ENCODE measurements at regions not wholly inside any gene's neighbourhood (a gene's known extent, or its start where the extent isn't known, plus 50 kb on each side); places are given as distances from the start of the nearest gene placed in this dataset.

DNA sequence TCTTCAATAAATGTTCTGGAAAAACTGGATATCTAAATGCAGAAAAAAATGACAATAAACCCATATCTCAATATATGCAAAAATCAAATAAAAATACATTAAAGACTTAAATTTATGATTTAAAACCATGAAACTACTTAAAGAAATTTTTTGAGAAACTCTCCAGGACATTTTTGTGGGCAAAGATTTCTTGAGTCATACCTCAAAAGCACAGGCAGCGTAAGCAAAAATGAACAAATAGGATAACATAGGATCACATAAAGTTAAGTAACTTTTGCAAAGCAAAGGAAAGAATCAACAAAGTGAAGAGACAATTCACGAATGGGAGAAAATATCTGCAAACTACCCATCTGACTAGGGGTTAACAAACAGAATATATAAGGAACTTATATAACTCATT, 1545.5 kb downstream of the SUCLG1 start:
- Mint-ChIP-seq H3K27me3 (no peaks in the 10 kb centered on the region), H3K4me1 (no peaks in the 10 kb centered on the region), H3K27ac (no peak overlapping the region), H3K36me3 (no peaks in the 10 kb centered on the region), H3K4me3 (no peak overlapping the region), H3K9me3 (peaks cover 2 to 12% (median 3%) of the 10 kb centered on the region in 3 donors)

DNA sequence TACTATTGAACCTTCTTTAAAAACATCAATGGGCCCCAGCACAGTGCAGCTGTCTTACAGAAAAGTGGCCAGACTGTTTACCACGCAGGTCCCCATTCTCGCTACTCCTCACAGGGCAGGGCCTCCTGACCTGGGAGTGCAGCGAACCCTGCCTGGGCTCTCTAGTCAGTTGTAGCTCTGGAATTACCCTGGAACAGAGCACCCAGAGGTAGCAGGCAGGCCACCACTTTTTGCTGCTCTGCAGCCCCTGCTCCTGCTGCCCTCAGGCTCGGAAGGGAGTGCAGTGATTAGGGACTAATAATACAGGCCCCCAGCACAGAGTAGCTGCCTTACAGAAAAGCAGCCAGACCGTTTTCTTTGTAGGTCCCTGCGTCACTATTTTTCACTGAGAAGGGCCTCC, 1563.0 kb downstream of the SUCLG1 start:
- H3K4me1 Mint-ChIP-seq = peaks cover 0 to 1% (median 0%) of the 10 kb centered on the region in 3 donors
- H3K4me3 Mint-ChIP-seq = no peak overlapping the region
- H3K27me3 Mint-ChIP-seq = no peaks in the 10 kb centered on the region
- peaks cover 1% of the 10 kb centered on the region for H3K36me3 Mint-ChIP-seq
- H3K27ac Mint-ChIP-seq = no peak overlapping the region
- peaks cover 0 to 3% (median 2%) of the 10 kb centered on the region in 3 donors for H3K9me3 Mint-ChIP-seq

DNA sequence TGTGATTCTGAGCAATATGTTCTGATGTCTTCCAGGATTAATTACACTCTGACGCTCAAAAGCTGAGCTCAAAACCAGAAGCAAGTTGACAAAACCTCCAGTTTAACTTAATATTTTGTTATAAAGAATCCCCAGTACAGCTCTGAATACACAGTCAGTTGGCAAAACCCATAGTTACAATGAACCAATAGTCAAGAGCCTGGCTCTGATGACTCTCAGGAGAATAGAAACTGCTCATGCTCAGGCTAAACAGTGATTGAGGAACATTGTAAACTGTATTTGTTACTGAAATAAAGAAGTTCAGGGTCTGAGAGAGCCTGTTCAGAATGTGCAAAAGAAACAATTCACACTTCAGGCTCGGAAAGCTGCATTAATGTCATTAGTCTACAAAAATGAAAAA, 1565.9 kb downstream of the SUCLG1 start:
- no peaks in the 10 kb centered on the region for H3K4me1 Mint-ChIP-seq
- H3K27ac Mint-ChIP-seq = no peak overlapping the region
- H3K9me3 Mint-ChIP-seq = peaks cover 0 to 3% (median 0%) of the 10 kb centered on the region in 3 donors
- no peak overlapping the region for H3K4me3 Mint-ChIP-seq
- no peaks in the 10 kb centered on the region for H3K27me3 Mint-ChIP-seq
- no peaks in the 10 kb centered on the region for H3K36me3 Mint-ChIP-seq

DNA sequence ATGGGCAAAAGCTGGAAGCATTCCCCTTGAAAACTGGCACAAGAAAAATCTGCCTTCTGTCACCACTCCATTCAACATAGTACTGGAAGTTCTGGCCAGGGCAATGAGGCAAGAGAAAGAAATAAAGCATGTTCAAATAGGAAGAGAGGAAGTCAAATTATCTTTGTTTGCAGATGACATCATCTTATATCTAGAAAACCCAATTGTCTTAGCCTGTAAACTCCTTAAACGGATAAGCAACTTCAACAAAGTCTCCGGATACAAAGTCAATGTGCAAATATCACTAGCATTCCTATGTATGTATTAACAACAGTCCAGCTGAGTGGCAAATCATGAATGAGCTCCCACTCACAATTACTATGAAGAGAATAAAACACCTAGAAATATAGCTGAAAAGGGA, 1579.3 kb downstream of the SUCLG1 start:
- no peaks in the 10 kb centered on the region for H3K36me3 Mint-ChIP-seq
- H3K4me1 Mint-ChIP-seq = no peaks in the 10 kb centered on the region
- H3K27me3 Mint-ChIP-seq = no peaks in the 10 kb centered on the region
- no peak overlapping the region for H3K4me3 Mint-ChIP-seq
- H3K27ac Mint-ChIP-seq = no peak overlapping the region
- peaks cover 2 to 11% (median 6%) of the 10 kb centered on the region in 3 donors for H3K9me3 Mint-ChIP-seq

DNA sequence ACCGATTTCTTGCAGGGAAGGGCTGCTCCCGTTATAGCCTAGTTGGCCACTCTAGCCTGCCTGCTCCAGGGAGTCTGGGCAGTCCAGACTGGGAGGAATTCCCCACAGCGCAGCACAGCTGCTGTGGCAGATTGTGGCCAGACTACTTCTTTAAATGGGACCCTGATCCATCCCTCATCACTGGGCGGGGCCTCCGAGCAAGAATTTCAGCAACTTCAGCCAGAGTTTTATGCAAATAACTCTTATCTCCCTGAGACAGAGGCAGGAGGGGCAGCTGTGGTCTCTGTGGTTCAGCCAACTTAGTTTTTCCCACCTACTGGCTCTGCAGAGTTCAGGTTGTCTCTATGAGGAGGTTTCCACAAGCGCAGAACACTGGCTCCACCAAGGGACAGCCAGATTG, 1583.2 kb downstream of the SUCLG1 start:
- peaks cover 2 to 10% (median 7%) of the 10 kb centered on the region in 3 donors for H3K9me3 Mint-ChIP-seq
- H3K27me3 Mint-ChIP-seq = no peaks in the 10 kb centered on the region
- no peak overlapping the region for H3K4me3 Mint-ChIP-seq
- H3K36me3 Mint-ChIP-seq = no peaks in the 10 kb centered on the region
- H3K27ac Mint-ChIP-seq = no peak overlapping the region
- H3K4me1 Mint-ChIP-seq = no peaks in the 10 kb centered on the region

DNA sequence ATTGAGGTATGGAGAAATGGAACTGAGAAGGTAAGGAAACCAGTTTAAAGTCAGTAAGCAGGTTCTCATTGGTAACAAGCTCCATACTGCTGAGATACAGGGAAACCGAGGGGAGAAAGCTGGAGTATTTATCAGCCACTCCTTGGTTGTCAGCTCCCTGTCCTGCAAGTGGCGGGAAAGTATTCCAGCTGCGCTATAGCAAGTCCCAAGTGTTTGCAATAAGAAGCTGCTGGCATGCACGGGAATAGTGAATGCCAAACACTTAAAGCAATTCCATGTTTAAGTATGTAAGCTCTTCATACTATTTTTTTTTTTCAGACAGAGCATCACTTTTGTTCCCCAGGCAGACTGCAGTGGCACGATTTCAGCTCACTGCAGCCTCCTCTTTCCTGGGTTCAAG, 1601.1 kb downstream of the SUCLG1 start:
- peaks cover 0 to 3% (median 0%) of the 10 kb centered on the region in 3 donors for H3K4me1 Mint-ChIP-seq
- no peak overlapping the region for H3K27ac Mint-ChIP-seq
- no peaks in the 10 kb centered on the region for H3K36me3 Mint-ChIP-seq
- H3K27me3 Mint-ChIP-seq = no peaks in the 10 kb centered on the region
- peaks cover 0 to 8% (median 3%) of the 10 kb centered on the region in 3 donors for H3K9me3 Mint-ChIP-seq
- no peak overlapping the region for H3K4me3 Mint-ChIP-seq

DNA sequence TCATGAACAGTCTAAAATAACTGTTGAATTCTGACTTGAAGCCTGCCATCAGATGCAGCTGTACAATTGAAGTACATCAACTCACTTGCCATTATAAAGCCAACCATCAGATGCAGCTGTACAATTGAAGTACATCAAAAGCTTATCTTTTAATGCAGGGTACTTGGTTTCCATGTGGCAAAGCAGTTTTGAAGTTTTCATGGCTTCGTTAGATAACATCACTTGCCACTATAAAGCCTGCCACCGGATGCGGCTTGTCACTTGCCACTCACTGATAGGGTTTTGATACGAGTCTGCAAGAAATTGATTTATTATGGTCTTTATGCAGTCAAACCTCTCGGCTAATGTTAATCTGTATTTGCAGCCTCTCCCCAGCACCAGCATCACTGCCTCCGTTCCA, 1605.8 kb downstream of the SUCLG1 start:
- H3K9me3 Mint-ChIP-seq = peaks cover 0 to 4% (median 1%) of the 10 kb centered on the region in 3 donors
- H3K27me3 Mint-ChIP-seq = no peaks in the 10 kb centered on the region
- no peak overlapping the region for H3K27ac Mint-ChIP-seq
- H3K4me1 Mint-ChIP-seq = no peaks in the 10 kb centered on the region
- H3K4me3 Mint-ChIP-seq = no peak overlapping the region
- no peaks in the 10 kb centered on the region for H3K36me3 Mint-ChIP-seq

DNA sequence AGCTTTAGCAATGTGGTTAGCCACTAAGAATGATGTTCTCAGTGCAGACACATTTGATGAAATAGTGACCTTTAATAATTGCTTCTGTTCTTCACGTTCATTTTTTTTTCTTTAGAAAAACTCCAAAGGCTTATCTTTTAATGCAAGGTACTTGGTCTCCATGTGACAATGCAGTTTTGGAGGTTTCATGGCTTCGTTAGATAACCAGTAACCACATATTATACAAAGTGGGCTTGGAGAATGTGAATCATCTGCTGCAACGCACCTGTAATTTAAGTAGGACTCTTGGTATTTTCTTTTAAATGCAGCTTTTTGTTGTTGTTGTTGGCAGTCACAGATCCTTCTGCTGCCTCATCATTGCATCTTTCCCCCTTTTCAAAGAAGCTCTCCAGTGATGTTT, 1606.3 kb downstream of the SUCLG1 start:
- no peaks in the 10 kb centered on the region for H3K4me1 Mint-ChIP-seq
- H3K27ac Mint-ChIP-seq = no peak overlapping the region
- H3K9me3 Mint-ChIP-seq = peaks cover 0 to 4% (median 1%) of the 10 kb centered on the region in 3 donors
- H3K27me3 Mint-ChIP-seq = no peaks in the 10 kb centered on the region
- no peaks in the 10 kb centered on the region for H3K36me3 Mint-ChIP-seq
- no peak overlapping the region for H3K4me3 Mint-ChIP-seq

DNA sequence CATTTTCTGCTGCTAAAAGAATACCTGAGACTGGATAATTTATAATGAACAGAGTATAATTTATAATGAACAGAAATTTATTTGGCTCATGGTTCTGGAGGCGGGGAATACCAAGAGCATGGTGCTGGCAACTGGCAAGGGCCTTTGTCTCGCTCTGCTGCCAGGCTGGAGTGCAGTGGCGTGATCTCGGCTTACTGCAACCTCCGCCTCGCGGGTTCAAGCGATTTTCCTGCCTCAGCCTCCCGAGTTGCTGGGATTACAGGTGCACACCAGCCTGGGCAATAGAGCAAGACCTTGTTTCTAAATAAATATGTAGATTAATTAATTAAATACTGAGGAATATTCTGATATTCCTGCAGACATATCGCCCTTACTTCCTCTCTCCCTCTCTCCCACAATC, 1610.8 kb downstream of the SUCLG1 start:
- Mint-ChIP-seq H3K27me3 (no peaks in the 10 kb centered on the region), H3K9me3 (peaks cover 0 to 4% (median 3%) of the 10 kb centered on the region in 3 donors), H3K4me3 (no peak overlapping the region), H3K36me3 (no peaks in the 10 kb centered on the region), H3K4me1 (no peaks in the 10 kb centered on the region), H3K27ac (no peak overlapping the region)

DNA sequence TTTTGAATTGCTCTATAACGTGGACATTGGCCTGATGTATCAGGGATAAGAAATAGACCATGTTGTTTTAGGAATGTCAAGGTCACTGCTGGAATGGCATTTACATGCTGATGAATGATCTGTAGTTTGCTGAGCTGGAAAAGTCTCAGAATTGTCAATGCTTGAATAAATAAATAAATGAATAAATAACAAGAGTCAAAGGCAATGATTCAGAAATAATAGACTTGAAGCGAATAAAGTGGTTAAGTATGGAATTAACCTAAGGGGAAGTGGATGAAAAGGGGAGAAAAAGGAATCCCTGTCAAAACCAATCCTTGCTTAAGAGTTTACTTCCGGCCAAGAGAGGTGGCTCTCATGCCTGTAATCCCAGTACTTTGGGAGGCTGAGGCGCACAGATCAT, 1620.0 kb downstream of the SUCLG1 start:
- no peaks in the 10 kb centered on the region for H3K27me3 Mint-ChIP-seq
- no peaks in the 10 kb centered on the region for H3K36me3 Mint-ChIP-seq
- no peak overlapping the region for H3K4me3 Mint-ChIP-seq
- H3K4me1 Mint-ChIP-seq = no peaks in the 10 kb centered on the region
- no peak overlapping the region for H3K27ac Mint-ChIP-seq
- H3K9me3 Mint-ChIP-seq = peaks cover 2 to 24% (median 2%) of the 10 kb centered on the region in 3 donors

DNA sequence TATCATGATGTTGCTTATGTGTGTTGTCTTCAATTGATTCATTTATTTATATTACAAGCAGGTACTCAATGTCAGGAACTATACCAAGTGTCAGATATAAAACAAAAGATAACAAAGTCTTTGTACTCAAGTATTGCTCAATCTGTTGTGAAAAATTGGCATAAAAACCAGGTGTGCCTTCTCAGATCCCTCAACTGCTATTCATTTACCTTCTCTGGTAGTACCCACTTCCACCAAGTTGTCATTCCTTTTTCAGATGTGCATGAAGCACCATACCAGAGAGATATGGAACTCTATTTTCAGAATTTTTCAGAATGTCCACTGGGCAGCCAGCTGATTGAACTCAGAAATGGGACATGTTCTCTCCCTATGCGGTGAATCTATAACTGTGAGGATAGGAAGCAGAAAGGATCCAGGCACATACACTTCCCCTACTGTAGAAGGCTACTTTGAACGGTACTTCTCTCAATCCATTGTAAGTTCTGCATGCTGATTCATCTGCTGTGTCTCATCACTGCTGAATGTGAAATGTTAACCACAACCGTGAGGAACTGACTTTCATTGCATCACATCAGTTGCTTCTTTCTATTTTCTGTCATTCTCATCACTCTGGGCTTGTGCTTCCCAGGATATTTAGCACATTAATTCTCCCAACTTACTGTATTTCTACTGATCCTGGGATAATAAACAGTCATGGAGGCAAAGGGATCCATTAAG, 1621.3 kb downstream of the SUCLG1 start:
- no peak overlapping the region for H3K27ac Mint-ChIP-seq
- H3K36me3 Mint-ChIP-seq = no peaks in the 10 kb centered on the region
- H3K4me3 Mint-ChIP-seq = no peak overlapping the region
- H3K27me3 Mint-ChIP-seq = no peaks in the 10 kb centered on the region
- peaks cover 2 to 22% (median 2%) of the 10 kb centered on the region in 3 donors for H3K9me3 Mint-ChIP-seq
- no peaks in the 10 kb centered on the region for H3K4me1 Mint-ChIP-seq

DNA sequence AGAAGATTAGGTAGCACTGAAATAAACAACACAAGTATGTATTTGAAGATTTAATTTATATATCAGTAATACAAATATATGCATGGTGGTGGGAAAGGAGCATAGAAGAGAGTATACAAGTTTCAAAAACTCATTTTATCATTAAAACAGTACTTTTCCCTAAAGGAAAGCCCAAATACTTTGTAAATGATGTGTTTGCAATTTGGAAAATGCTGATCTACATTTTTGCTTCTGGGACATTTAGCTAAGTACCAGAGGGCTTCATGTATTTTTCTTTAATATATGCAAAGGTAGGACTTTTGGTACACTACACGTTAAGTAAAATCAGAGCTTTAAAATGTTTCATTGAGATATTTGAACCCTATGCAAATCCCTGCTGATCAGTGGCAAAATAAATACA, 1624.2 kb downstream of the SUCLG1 start:
- Mint-ChIP-seq H3K4me3 (no peak overlapping the region), H3K4me1 (no peaks in the 10 kb centered on the region), H3K9me3 (peaks cover 0 to 18% (median 1%) of the 10 kb centered on the region in 3 donors), H3K36me3 (no peaks in the 10 kb centered on the region), H3K27me3 (no peaks in the 10 kb centered on the region), H3K27ac (no peak overlapping the region)

DNA sequence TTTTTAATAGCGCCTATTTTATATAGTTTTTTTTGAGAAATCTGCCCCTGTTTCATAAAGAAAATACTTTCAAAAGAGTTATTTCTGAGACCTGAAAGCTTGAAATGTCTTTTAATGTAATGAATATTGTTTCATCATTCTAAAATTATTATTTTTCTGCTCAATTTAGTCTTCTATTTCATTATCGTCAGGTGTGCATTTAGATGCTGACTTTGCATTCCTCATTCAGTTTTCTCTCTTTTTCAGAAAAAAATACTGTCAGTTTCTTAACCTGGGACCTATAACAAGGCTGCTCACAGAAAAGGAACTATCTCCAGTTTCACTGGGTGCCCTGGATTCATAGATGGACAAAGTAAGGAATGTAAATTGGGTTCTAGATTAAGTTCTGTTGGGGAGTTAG, 1631.7 kb downstream of the SUCLG1 start:
- no peak overlapping the region for H3K4me3 Mint-ChIP-seq
- no peaks in the 10 kb centered on the region for H3K36me3 Mint-ChIP-seq
- no peaks in the 10 kb centered on the region for H3K27me3 Mint-ChIP-seq
- H3K9me3 Mint-ChIP-seq = peaks cover 2 to 10% (median 5%) of the 10 kb centered on the region in 3 donors
- no peaks in the 10 kb centered on the region for H3K4me1 Mint-ChIP-seq
- H3K27ac Mint-ChIP-seq = no peak overlapping the region

DNA sequence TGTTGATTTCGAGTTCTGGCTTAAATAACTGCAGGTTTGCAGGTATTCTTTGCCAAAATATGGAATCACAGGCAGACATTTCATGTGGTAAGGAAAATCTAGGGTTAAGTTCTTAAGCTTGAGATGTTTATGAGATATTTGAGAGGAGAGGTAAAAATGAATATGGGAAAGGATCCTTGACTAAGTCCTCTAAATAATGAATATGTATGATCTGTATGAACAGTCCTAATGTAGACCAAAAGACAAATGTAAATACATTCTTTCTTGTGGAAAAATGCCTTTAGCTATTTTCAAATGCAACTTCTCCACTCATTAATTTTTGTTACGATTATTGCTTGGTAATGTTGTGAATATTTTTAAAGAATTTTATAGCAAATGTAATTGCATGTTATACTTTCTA, 1632.6 kb downstream of the SUCLG1 start:
- Mint-ChIP-seq H3K27me3 (no peaks in the 10 kb centered on the region), H3K4me3 (no peak overlapping the region), H3K4me1 (no peaks in the 10 kb centered on the region), H3K36me3 (no peaks in the 10 kb centered on the region), H3K27ac (no peak overlapping the region), H3K9me3 (peaks cover 2 to 10% (median 4%) of the 10 kb centered on the region in 3 donors)

DNA sequence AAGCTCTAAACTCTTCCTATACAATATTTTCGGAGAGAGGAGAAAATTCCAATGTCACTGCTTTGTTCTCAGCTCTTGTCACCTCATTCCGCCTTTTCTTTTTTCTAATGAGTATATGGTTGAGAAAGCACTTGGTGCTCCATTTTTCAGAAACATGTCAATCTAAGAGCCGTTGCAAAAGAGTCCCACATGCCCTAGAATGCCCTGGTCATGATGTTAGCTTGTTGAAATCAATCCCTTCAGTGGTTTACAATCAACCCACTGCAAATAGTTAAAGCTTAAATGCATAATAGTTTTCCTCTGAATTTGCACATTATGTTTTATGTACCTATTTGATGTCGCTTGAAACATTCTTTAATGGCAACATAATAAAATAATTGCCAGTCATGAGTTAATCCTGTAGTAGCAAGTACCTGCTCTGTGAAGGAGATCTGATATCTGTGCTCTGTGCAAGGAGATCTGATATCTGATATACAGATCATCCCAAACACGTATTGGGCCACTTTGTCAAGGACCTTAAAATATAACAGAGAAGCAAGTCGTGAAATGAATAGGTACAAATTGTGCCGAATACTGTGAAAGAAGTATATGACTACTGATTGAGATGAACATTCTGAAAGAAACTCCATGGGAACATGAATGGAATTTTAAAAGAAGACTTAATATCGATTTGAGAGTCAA, 1633.5 kb downstream of the SUCLG1 start:
- Mint-ChIP-seq H3K27ac (no peak overlapping the region), H3K4me3 (no peak overlapping the region), H3K4me1 (no peaks in the 10 kb centered on the region), H3K27me3 (no peaks in the 10 kb centered on the region), H3K36me3 (no peaks in the 10 kb centered on the region), H3K9me3 (peaks cover 4 to 10% (median 4%) of the 10 kb centered on the region in 3 donors)

DNA sequence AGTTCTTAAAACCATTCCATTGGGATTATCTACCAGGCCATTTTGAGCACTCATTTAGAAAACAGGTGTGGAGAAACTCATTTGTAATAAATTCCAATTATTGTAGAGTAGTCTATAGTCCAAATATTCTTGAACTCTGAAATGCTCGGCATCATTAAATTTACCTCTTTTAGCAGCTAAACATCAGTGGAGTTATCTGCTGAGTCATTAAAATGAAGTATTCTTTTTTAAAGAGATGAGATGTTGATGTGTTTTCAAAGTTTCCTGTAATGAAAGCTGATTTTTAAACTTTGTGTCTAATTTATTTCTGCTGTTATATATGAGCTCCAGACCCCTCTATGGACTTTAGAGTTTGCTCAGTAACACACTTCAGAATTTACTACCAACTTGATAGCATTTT, 1635.2 kb downstream of the SUCLG1 start:
- Mint-ChIP-seq H3K4me3 (no peak overlapping the region), H3K9me3 (peaks cover 4 to 10% (median 4%) of the 10 kb centered on the region in 3 donors), H3K27ac (no peak overlapping the region), H3K4me1 (no peaks in the 10 kb centered on the region), H3K36me3 (no peaks in the 10 kb centered on the region), H3K27me3 (no peaks in the 10 kb centered on the region)
